ENCODE measurements at regions not wholly inside any gene's neighbourhood (a gene's known extent, or its start where the extent isn't known, plus 50 kb on each side); places are given as distances from the start of the nearest gene placed in this dataset.

- Histone ChIP-seq H3K4me1 (ENCODE audit: insufficient read depth, low read length, severe bottlenecking) (no peaks in the 10 kb centered on the region), H3K9me3 (ENCODE audit: low read length) (no peaks in the 10 kb centered on the region), H3K27me3 (ENCODE audit: insufficient read depth, low read length) (no peaks in the 10 kb centered on the region), H3K36me3 (ENCODE audit: insufficient read depth, low read length) (no peaks in the 10 kb centered on the region), H3K4me2 (ENCODE audit: low read length) (no peak overlapping the region), H3K9ac (ENCODE audit: low read length) (no peak overlapping the region), H3K4me3 (ENCODE audit: low read depth, low read length, poor library complexity, severe bottlenecking) (no peak overlapping the region), H2AFZ (ENCODE audit: low read length) (no peak overlapping the region), H3K27ac (ENCODE audit: low read depth, low read length, poor library complexity, severe bottlenecking) (no peak overlapping the region), H3F3A (ENCODE audit: insufficient read depth, low read length) (no peaks in the 10 kb centered on the region), H3K79me2 (ENCODE audit: insufficient read depth, low read length) (no peaks in the 10 kb centered on the region), H4K20me1 (ENCODE audit: insufficient read depth, low read length) (no peaks in the 10 kb centered on the region), H3K9me2 (ENCODE audit: low read depth, low read length) (no peaks in the 10 kb centered on the region)
- TF ChIP-seq EZH2 (IDR thresholded peaks at IDR 0.05; ENCODE audit: borderline replicate concordance, low read length) = no peak
- TF ChIP-seq, protein P1, sequence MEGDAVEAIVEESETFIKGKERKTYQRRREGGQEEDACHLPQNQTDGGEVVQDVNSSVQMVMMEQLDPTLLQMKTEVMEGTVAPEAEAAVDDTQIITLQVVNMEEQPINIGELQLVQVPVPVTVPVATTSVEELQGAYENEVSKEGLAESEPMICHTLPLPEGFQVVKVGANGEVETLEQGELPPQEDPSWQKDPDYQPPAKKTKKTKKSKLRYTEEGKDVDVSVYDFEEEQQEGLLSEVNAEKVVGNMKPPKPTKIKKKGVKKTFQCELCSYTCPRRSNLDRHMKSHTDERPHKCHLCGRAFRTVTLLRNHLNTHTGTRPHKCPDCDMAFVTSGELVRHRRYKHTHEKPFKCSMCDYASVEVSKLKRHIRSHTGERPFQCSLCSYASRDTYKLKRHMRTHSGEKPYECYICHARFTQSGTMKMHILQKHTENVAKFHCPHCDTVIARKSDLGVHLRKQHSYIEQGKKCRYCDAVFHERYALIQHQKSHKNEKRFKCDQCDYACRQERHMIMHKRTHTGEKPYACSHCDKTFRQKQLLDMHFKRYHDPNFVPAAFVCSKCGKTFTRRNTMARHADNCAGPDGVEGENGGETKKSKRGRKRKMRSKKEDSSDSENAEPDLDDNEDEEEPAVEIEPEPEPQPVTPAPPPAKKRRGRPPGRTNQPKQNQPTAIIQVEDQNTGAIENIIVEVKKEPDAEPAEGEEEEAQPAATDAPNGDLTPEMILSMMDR (IDR thresholded peaks at IDR 0.05; ENCODE audit: low read length) = no peak
These were observed 280.0 kb downstream of the KBTBD8 start for GRCh38 chr3:67278015-67278618.

DNA sequence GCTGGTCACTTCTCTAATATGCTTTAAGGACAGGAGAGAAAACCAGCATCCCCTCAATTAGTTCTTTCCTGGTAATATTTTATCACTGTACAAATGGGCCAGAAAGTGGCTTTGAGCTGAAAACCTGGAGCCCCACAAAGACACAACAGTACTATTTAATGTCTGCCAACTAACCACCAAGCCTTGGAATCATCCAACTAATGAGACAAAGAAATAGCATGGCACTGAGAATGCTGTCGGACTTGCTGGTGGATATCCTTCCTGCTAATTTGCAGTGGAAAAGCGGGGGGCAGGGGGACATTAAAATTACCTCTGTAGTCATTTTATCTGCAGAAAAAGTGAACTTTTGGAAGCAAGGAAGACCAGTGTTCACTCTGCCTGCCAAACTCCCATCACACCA, 288.5 kb downstream of the KBTBD8 start:
- no peaks in the 10 kb centered on the region for H3K9me2 ChIP-seq (ENCODE audit: low read depth, low read length)
- no peak overlapping the region for H3K4me3 ChIP-seq (ENCODE audit: low read depth, low read length, poor library complexity, severe bottlenecking)
- no peaks in the 10 kb centered on the region for H3K9me3 ChIP-seq (ENCODE audit: low read length)
- no peaks in the 10 kb centered on the region for H3K79me2 ChIP-seq (ENCODE audit: insufficient read depth, low read length)
- H3F3A ChIP-seq (ENCODE audit: insufficient read depth, low read length) = no peaks in the 10 kb centered on the region
- no peak overlapping the region for H2AFZ ChIP-seq (ENCODE audit: low read length)
- H4K20me1 ChIP-seq (ENCODE audit: insufficient read depth, low read length) = no peaks in the 10 kb centered on the region
- H3K4me2 ChIP-seq (ENCODE audit: low read length) = no peak overlapping the region
- no peak for TF ChIP-seq EZH2 (IDR thresholded peaks at IDR 0.05; ENCODE audit: borderline replicate concordance, low read length)
- TF ChIP-seq, protein P1 (IDR thresholded peaks at IDR 0.05; ENCODE audit: low read length) = no peak
- H3K9ac ChIP-seq (ENCODE audit: low read length) = no peak overlapping the region
- no peaks in the 10 kb centered on the region for H3K27me3 ChIP-seq (ENCODE audit: insufficient read depth, low read length)
- H3K4me1 ChIP-seq (ENCODE audit: insufficient read depth, low read length, severe bottlenecking) = no peaks in the 10 kb centered on the region
- H3K27ac ChIP-seq (ENCODE audit: low read depth, low read length, poor library complexity, severe bottlenecking) = no peak overlapping the region
- no peaks in the 10 kb centered on the region for H3K36me3 ChIP-seq (ENCODE audit: insufficient read depth, low read length)

DNA sequence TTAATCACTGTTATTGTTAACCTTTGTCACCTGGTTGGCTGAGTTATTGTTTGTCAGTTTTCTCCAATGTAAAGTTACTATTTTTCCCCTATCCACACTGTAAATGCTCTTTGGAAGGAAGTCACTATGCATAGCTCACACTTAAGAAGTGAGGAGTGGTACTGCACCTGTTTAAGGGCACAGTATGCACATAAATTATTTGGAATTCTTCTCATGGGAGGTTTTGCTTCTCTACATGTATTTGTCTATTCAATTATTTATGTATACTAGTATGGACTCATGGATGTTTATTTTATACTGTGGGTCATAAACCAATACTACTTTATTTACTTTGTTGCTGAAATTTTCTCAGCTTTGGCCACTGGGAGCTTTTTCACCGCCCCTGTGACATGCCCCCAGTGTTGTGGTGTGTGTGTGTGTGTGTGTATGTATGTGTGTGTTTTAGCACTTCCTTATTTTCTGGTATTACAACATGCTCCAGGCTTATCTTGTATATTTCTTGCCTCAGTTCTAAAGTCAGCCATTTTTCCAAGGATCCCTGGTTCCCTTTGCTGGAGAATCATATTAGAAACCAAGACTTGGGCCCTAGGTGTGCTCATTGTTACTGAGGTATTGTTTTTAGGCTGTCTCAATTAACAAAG, 290.5 kb downstream of the KBTBD8 start:
- Histone ChIP-seq H4K20me1 (ENCODE audit: insufficient read depth, low read length) (no peaks in the 10 kb centered on the region), H3K4me1 (ENCODE audit: insufficient read depth, low read length, severe bottlenecking) (no peaks in the 10 kb centered on the region), H3K79me2 (ENCODE audit: insufficient read depth, low read length) (no peaks in the 10 kb centered on the region), H2AFZ (ENCODE audit: low read length) (no peak overlapping the region), H3K27ac (ENCODE audit: low read depth, low read length, poor library complexity, severe bottlenecking) (no peak overlapping the region), H3F3A (ENCODE audit: insufficient read depth, low read length) (no peaks in the 10 kb centered on the region), H3K4me2 (ENCODE audit: low read length) (no peak overlapping the region), H3K27me3 (ENCODE audit: insufficient read depth, low read length) (no peaks in the 10 kb centered on the region), H3K4me3 (ENCODE audit: low read depth, low read length, poor library complexity, severe bottlenecking) (no peak overlapping the region), H3K36me3 (ENCODE audit: insufficient read depth, low read length) (no peaks in the 10 kb centered on the region), H3K9ac (ENCODE audit: low read length) (no peak overlapping the region), H3K9me3 (ENCODE audit: low read length) (no peaks in the 10 kb centered on the region), H3K9me2 (ENCODE audit: low read depth, low read length) (no peaks in the 10 kb centered on the region)
- TF ChIP-seq, protein P1 (IDR thresholded peaks at IDR 0.05; ENCODE audit: low read length) = no peak
- no peak for TF ChIP-seq EZH2 (IDR thresholded peaks at IDR 0.05; ENCODE audit: borderline replicate concordance, low read length)
